GM12872 (cell line): ENCODE measurements at regions not wholly inside any gene's neighbourhood (a gene's known extent, or its start where the extent isn't known, plus 50 kb on each side); places are given as distances from the start of the nearest gene placed in this dataset.

Experiments
- CTCF ChIP-seq: IDR thresholded peaks from 3 replicates; pipeline ENCODE4 v1.5.1; 2011; ENCODE audit warnings: low read depth, mild to moderate bottlenecking, low read length, moderate library complexity; ENCODE audit not compliant: insufficient read depth

- TF ChIP-seq CTCF = no peak
These were observed 223.9 kb downstream of the LTN1 start for GRCh38 chr21:28768753-28769152.

GRCh38 chr21:28767523-28767922, 225.2 kb downstream of the LTN1 start:
- no peak for TF ChIP-seq CTCF

DNA sequence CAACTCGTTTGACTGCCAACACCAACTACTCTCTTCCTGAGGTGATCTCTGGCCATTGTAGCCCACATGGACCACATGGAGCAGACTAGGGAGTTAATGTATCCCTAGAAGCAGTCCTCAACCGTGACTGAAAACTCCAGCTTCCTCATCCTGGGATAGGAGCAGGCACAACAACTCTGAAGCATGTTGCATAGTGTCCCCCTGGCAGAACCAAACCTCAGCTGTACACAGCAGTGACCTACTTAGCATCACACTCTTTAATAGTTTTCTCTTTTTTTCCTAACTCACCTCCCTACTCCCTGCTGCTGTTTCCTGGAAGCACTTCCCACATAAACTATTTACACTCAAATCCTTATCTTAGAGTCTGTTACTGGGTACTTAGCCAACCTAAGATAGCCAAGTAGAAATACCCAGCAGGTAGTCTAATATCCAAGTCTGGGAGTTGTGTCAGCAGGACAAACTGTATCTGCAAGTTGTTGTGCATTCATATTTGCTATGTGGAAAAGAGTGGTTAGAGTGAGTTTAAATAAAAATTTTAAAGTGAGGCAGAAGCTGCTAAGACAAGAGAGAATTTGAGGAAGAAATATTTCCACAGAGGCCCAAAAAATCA, 228.8 kb downstream of the LTN1 start:
- no peak for TF ChIP-seq CTCF

DNA sequence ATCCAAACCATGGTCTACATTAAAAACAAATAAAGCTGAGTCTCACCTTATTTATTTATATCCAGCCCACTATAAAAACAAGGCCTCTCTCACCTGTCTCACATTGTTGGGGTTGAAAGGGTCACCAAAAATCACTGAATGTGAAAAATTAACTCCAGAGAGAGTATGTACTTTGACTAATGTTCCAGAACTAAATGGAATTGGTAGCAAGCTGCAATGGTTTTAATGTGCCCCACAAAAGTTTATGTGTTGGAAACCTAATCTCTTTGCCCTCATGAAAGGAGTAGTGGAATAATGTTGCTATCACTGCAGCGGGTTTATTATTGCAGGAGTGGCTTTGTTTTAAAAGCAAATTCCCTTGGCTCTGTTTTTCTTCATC, 230.3 kb downstream of the LTN1 start:
- no peak for TF ChIP-seq CTCF

DNA sequence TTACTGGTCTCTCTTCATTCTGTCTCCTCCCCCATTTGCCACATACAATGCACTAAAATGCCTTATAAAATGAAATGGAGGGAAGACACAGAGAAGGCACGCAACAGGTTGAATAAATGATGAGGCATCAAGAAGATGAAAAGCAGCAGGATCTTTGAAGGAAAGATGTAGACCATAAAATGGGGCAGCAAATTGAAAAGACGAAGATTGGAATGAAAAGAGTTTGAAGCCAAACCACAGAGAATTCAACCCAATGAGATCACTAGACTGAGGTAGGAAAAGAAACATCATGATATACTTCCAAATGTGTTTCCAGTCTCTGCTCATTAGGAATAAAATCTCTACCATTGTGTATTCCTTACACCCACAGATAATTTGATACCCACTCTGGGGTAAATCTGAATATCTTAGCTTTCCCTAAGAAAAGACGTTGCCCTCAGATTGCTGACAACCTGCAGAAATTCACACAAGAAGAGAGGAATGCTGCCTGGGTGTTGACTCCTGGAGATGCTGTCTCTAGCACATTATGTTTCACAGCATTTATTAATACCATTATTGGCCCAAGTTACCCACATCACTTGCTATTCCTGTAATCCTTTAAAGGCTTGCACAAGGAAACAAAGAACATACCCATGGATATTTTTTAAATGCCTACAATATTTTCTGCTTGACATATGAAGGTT, 230.9 kb downstream of the LTN1 start:
- no peak for TF ChIP-seq CTCF

DNA sequence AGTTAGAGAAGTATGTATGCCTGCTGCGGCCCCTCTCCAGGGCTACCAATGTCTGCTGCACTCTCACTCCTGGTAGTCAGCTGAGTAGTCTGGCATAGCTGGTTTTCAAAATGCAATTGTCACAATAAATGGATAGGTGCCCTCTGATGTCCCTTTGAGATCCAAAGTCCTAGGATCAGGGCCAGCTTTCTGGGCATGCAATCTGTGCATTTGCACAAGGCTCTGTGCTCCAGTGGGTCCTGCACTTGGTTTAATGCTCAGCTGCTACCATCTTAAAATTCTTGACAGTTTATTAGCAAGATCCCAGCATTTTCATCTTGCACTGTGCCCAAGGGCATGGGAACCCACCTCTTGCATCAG, 233.8 kb downstream of the LTN1 start:
- no peak for TF ChIP-seq CTCF

- TF ChIP-seq CTCF = no peak
These were observed 234.4 kb downstream of the LTN1 start for GRCh38 chr21:28758042-28758882.
